RWPE1 (cell line): ENCODE measurements at regions not wholly inside any gene's neighbourhood (a gene's known extent, or its start where the extent isn't known, plus 50 kb on each side); places are given as distances from the start of the nearest gene placed in this dataset.

Experiments used
- CTCF ChIA-PET: fragments of 350-600 bp; sonication (Branson Sonifier 250); formaldehyde crosslinking; extraction: SDS; loops from one replicate; lab custom pipeline; 2021; lab: Yijun Ruan, JAX
- POLR2A ChIA-PET: fragments of 400-600 bp; formaldehyde crosslinking; extraction: SDS; loops from one replicate; lab custom pipeline; 2020; ENCODE audit warnings: antibody characterized with exemption; ENCODE audit not compliant: low non-redundant PET; lab: Yijun Ruan, JAX
- DNase-seq: peaks from one replicate; pipeline ENCODE4 v3.0.0; 2012; ENCODE audit warnings: low spot score
- H3K27ac ChIP-seq: fragments of 450-650 bp; 2 replicates; pipeline ENCODE4 v1.5.1; 2017
- TF ChIP-seq, protein P1 (sequence below): fragments of 450-650 bp; conservative IDR thresholded peaks from 2 replicates; pipeline ENCODE4 v1.5.1; 2017; ENCODE audit warnings: low read depth, mild to moderate bottlenecking

- TF ChIP-seq, protein P1, sequence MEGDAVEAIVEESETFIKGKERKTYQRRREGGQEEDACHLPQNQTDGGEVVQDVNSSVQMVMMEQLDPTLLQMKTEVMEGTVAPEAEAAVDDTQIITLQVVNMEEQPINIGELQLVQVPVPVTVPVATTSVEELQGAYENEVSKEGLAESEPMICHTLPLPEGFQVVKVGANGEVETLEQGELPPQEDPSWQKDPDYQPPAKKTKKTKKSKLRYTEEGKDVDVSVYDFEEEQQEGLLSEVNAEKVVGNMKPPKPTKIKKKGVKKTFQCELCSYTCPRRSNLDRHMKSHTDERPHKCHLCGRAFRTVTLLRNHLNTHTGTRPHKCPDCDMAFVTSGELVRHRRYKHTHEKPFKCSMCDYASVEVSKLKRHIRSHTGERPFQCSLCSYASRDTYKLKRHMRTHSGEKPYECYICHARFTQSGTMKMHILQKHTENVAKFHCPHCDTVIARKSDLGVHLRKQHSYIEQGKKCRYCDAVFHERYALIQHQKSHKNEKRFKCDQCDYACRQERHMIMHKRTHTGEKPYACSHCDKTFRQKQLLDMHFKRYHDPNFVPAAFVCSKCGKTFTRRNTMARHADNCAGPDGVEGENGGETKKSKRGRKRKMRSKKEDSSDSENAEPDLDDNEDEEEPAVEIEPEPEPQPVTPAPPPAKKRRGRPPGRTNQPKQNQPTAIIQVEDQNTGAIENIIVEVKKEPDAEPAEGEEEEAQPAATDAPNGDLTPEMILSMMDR, result no peak
- DNase-seq, result no peak
- H3K27ac ChIP-seq, result no peak overlapping the region
- ChIA-PET POLR2A (no interaction called here), CTCF (no interaction called here)
Measured at GRCh38 chr1:163836481-163836880, 514.7 kb downstream of the NUF2 start.

GRCh38 chr1:163837206-163837605 lies 515.5 kb downstream of the NUF2 start:
- TF ChIP-seq, protein P1, result no peak
- DNase-seq, result no peak
- ChIA-PET POLR2A (no interaction called here), CTCF (no interaction called here)
- H3K27ac ChIP-seq, result no peak overlapping the region

- TF ChIP-seq, protein P1, result no peak
- ChIA-PET CTCF (interaction anchor here (0.6 kb wide), 1 partner anchor 944 kb away, joined by 3 read pairs; no protein-coding TSS in a partner anchor), POLR2A (no interaction called here)
- no peak for DNase-seq
- H3K27ac ChIP-seq, result no peak overlapping the region
Measured at GRCh38 chr1:163842571-163842970, 520.8 kb downstream of the NUF2 start.

GRCh38 chr1:163844459-163844858 lies 522.7 kb downstream of the NUF2 start:
- CTCF ChIA-PET, result no interaction called here
- POLR2A ChIA-PET, result no interaction called here
- no peak overlapping the region for H3K27ac ChIP-seq

DNA sequence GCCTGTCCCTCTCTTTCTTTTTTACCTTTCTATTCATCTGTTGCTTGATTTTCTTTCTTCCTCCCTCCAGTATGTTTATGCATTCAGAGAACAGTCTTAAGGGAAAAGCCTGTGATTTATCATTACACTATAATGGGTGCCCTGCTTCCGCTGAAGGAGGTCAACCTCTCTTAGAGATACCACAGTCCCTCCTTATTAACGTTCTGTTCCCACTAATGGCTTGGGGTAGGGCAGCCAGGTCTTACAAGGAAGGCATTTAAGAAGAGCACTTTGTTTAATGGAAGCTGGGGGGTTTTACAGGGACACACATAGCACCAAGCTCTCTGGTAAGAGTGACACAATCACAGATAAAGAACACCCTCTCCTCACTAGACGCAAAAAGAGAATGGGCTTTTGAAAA lies 523.5 kb downstream of the NUF2 start:
- ChIA-PET POLR2A (no interaction called here), CTCF (no interaction called here)
- TF ChIP-seq, protein P1, result no peak
- no peak overlapping the region for H3K27ac ChIP-seq
- DNase-seq, result no peak

More at GRCh38 chr1:163844459-163844858, 522.7 kb downstream of the NUF2 start:
- DNase-seq, result no peak
- TF ChIP-seq, protein P1, result no peak

DNA sequence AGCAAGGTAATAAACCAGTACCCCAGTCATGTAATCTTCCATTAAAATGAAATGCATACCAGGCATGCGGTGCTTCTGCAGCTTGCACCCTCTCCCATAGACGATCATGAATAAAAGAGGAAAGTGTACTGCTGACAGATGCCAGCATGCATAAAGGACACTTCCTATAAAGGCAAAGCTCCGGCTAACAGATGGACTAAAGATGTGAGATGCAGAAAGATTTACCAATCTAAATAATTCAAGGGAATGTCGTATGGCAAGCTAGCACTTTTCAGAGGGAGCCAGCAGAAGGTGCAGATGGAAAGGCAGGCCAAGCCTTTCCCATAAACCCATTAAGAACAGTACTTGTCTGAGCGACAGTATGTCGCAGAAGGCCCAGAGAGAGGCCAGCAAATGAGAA lies 542.0 kb downstream of the NUF2 start:
- DNase-seq, result no peak
- no peak overlapping the region for H3K27ac ChIP-seq
- TF ChIP-seq, protein P1, result no peak
- ChIA-PET POLR2A (no interaction called here), CTCF (interaction anchor here (0.9 kb wide), 1 partner anchor 11 kb away, joined by 5 read pairs; no protein-coding TSS in a partner anchor)
